SH-SY5Y (cell line): ENCODE measurements at regions not wholly inside any gene's neighbourhood (a gene's known extent, or its start where the extent isn't known, plus 50 kb on each side); places are given as distances from the start of the nearest gene placed in this dataset.

Source experiments
- GATA2 ChIP-seq: IDR thresholded peaks from 2 replicates; pipeline ENCODE4 v1.6.1; 2011; ENCODE audit warnings: mild to moderate bottlenecking, low read depth, low read length
- GATA3 ChIP-seq: IDR thresholded peaks from 2 replicates; pipeline ENCODE4 v1.6.1; 2011; ENCODE audit warnings: low read depth, mild to moderate bottlenecking, low read length, moderate library complexity

DNA sequence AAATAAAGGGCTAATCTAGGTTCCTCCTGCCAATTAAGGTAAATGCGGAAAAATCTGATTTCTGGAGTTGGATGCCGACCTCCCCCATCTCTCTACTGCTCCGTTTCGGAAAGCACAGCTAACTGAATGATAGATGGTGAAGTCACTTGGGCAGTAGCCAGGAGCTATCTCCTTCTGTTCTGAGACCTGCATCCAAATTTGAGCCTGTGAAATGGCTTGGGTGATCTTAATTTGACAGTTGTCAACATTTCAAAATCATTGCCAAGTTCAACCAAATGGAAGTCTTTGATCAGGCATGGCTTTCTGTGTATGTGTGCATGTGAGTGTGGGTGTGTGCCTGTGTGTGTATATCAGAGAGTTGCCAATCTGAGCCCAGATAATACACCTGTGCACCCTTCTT is 217.2 kb downstream of the ZNF516 start:
- no peak for TF ChIP-seq GATA2
- TF ChIP-seq GATA3: no peak
